Upper lobe of left lung (tissue), 6 donors: ENCODE measurements at regions not wholly inside any gene's neighbourhood (a gene's known extent, or its start where the extent isn't known, plus 50 kb on each side); places are given as distances from the start of the nearest gene placed in this dataset.

Source experiments
- ATAC-seq, 2 donors: fragments of 200-7000 bp; cut with Tn5 transposase; one replicate each; pipeline ENCODE4 v1.9.1; 2022; ENCODE audit warnings: mild to moderate bottlenecking in 2 of 2, moderate library complexity in 2 of 2; ENCODE audit not compliant: low FRiP score in 2 of 2
- DNase-seq, 2 donors: peaks; one replicate each; pipeline ENCODE4 v3.0.0-alpha.2; 2019 to 2020
- H3K27ac ChIP-seq, 4 donors: fragments of 200-600 bp; sonication (generic); one replicate each; pipeline ENCODE4 v1.5.1; 2016 to 2019
- H3K27me3 ChIP-seq, 4 donors: fragments of 200-600 bp; sonication (generic); one replicate each; pipeline ENCODE4 v1.5.1; 2017 to 2019
- H3K36me3 ChIP-seq, 4 donors: fragments of 200-600 bp; sonication (generic); one replicate each; pipeline ENCODE4 v1.5.1; 2016 to 2019
- H3K4me1 ChIP-seq, 4 donors: fragments of 200-600 bp; sonication (generic); one replicate each; pipeline ENCODE4 v1.5.1; 2018 to 2019
- H3K4me3 ChIP-seq, 4 donors: fragments of 200-600 bp; sonication (generic); one replicate each; pipeline ENCODE4 v1.5.1; 2017 to 2019; ENCODE audit warnings: mild to moderate bottlenecking in 2 of 4, moderate library complexity in 1 of 4
- H3K9me3 ChIP-seq, 4 donors: fragments of 200-600 bp; sonication (generic); one replicate each; pipeline ENCODE4 v1.5.1; 2018 to 2019
- CTCF ChIP-seq, 6 experiments: fragments of 450-650 bp in 4 of 6; fragments of 200-600 bp in 2 of 6; sonication (generic) in 2 of 6; IDR thresholded peaks; one replicate each; pipeline ENCODE4 v1.5.1; 2016 to 2019; ENCODE audit warnings: antibody characterized with exemption in 6 of 6
- EP300 ChIP-seq, 4 donors: sonication (generic); formaldehyde crosslinking; IDR thresholded peaks; one replicate each; pipeline ENCODE4 v1.5.1; 2017; ENCODE audit warnings: antibody characterized with exemption in 4 of 4, control low read depth in 2 of 4
- POLR2A ChIP-seq, 4 donors: fragments of 450-650 bp; IDR thresholded peaks; one replicate each; pipeline ENCODE4 v1.5.1; 2016 to 2017; ENCODE audit warnings: antibody characterized with exemption in 4 of 4, mild to moderate bottlenecking in 2 of 4
- POLR2AphosphoS5 ChIP-seq, 2 donors: sonication (generic); formaldehyde crosslinking; IDR thresholded peaks; one replicate each; pipeline ENCODE4 v1.5.1; 2017; ENCODE audit warnings: antibody characterized with exemption in 2 of 2
- WGBS, 2 donors: methylation state at CpG; one replicate each; pipeline ENCODE4 v1.1.5; 2017 to 2018; 5-methylcytosine and 5-hydroxymethylcytosine counted together
- donor health status: DM: no; HTN: no; CAD: no; lungs with moderate emphysema.
- donor health status: DM: no; HTN: yes; CAD: no; lungs with severe emphysema.

- ATAC-seq (no peak), DNase-seq (no peak)
- Histone ChIP-seq H3K27ac (no peak overlapping the region), H3K4me3 (no peak overlapping the region), H3K27me3 (no peaks in the 10 kb centered on the region), H3K4me1 (no peaks in the 10 kb centered on the region), H3K36me3 (no peaks in the 10 kb centered on the region), H3K9me3 (no peaks in the 10 kb centered on the region)
- 78 to 80% methylated on average over 4 of the region's 4 CpGs for WGBS, 2 donors
- TF ChIP-seq CTCF (IDR thresholded peaks at IDR 0.05): no peak
- TF ChIP-seq EP300 (IDR thresholded peaks at IDR 0.05): no peak
- no peak for TF ChIP-seq POLR2AphosphoS5 (IDR thresholded peaks at IDR 0.05)
- no peak for TF ChIP-seq POLR2A (IDR thresholded peaks at IDR 0.05)
Measured at GRCh38 chr4:119794113-119794512, 165.5 kb upstream of the PDE5A start.

GRCh38 chr4:119788349-119789266, 160.0 kb upstream of the PDE5A start:
- no peak overlapping the region for H3K27ac ChIP-seq
- no peaks in the 10 kb centered on the region for H3K27me3 ChIP-seq
- H3K9me3 ChIP-seq: no peaks in the 10 kb centered on the region
- DNase-seq (no peak), ATAC-seq (no peak)
- H3K4me3 ChIP-seq: no peak overlapping the region
- H3K4me1 ChIP-seq: no peaks in the 10 kb centered on the region
- WGBS, 2 donors: 38 to 43% methylated on average over 1 of the region's 1 CpG
- no peaks in the 10 kb centered on the region for H3K36me3 ChIP-seq
- no peak for TF ChIP-seq POLR2A (IDR thresholded peaks at IDR 0.05)
- no peak for TF ChIP-seq POLR2AphosphoS5 (IDR thresholded peaks at IDR 0.05)
- no peak for TF ChIP-seq CTCF (IDR thresholded peaks at IDR 0.05)
- no peak for TF ChIP-seq EP300 (IDR thresholded peaks at IDR 0.05)

- no peak overlapping the region for H3K4me3 ChIP-seq
- ATAC-seq (no peak), DNase-seq (no peak)
- TF ChIP-seq POLR2A (IDR thresholded peaks at IDR 0.05) (no peak), CTCF (IDR thresholded peaks at IDR 0.05) (peak in 4 of 6 experiments; percentile 13 to 34 (median 21)), EP300 (IDR thresholded peaks at IDR 0.05) (no peak), POLR2AphosphoS5 (IDR thresholded peaks at IDR 0.05) (no peak)
- no peak overlapping the region for H3K27ac ChIP-seq
- H3K4me1 ChIP-seq: no peaks in the 10 kb centered on the region
- no peaks in the 10 kb centered on the region for H3K27me3 ChIP-seq
- H3K36me3 ChIP-seq: no peaks in the 10 kb centered on the region
- H3K9me3 ChIP-seq: peaks cover 0 to 3% (median 0%) of the 10 kb centered on the region in 4 donors
Measured at GRCh38 chr4:119785963-119786362, 157.4 kb upstream of the PDE5A start.

- TF ChIP-seq EP300 (IDR thresholded peaks at IDR 0.05) (no peak), POLR2A (IDR thresholded peaks at IDR 0.05) (no peak), POLR2AphosphoS5 (IDR thresholded peaks at IDR 0.05) (no peak), CTCF (IDR thresholded peaks at IDR 0.05) (no peak)
- no peaks in the 10 kb centered on the region for H3K36me3 ChIP-seq
- no peaks in the 10 kb centered on the region for H3K4me1 ChIP-seq
- no peak overlapping the region for H3K27ac ChIP-seq
- no peaks in the 10 kb centered on the region for H3K27me3 ChIP-seq
- no peak overlapping the region for H3K4me3 ChIP-seq
- ATAC-seq: no peak
- peak in 1 of 2 donors; percentile 38 for DNase-seq
- peaks cover 0 to 3% (median 0%) of the 10 kb centered on the region in 4 donors for H3K9me3 ChIP-seq
- WGBS, 2 donors: 92 to 100% methylated on average over 1 to 4 of the region's 4 CpGs
Measured at GRCh38 chr4:119783189-119783983, 154.8 kb upstream of the PDE5A start.
